Osteoblast (primary cell): ENCODE measurements at regions not wholly inside any gene's neighbourhood (a gene's known extent, or its start where the extent isn't known, plus 50 kb on each side); places are given as distances from the start of the nearest gene placed in this dataset.
A peak's percentile ranks its signal among the peaks of the same experiment; 100 is the strongest.

Experiments
- DNase-seq: peaks from one replicate; pipeline ENCODE4 v3.0.0; 2011; ENCODE audit warnings: low spot score, mixed read lengths; ENCODE audit not compliant: insufficient read length; ENCODE audit errors: missing footprints
- H2AFZ ChIP-seq: 2 replicates; pipeline ENCODE4 v1.6.0; 2011; ENCODE audit warnings: mild to moderate bottlenecking, low read length
- H3K27ac ChIP-seq: 2 replicates; pipeline ENCODE4 v1.5.1; 2011; ENCODE audit warnings: mild to moderate bottlenecking, low read depth, low read length, moderate library complexity
- H3K27me3 ChIP-seq: 2 replicates; pipeline ENCODE4 v1.6.0; 2012; ENCODE audit warnings: mild to moderate bottlenecking, control low read depth, inconsistent platforms, low read length, moderate library complexity; ENCODE audit not compliant: insufficient read depth
- H3K36me3 ChIP-seq: 2 replicates; pipeline ENCODE4 v1.5.1; 2011; ENCODE audit warnings: mild to moderate bottlenecking, low read length, control low read depth, moderate library complexity; ENCODE audit not compliant: insufficient read depth
- H3K4me1 ChIP-seq: 2 replicates; pipeline ENCODE4 v1.5.1; 2011; ENCODE audit warnings: mild to moderate bottlenecking, low read length, control low read depth, moderate library complexity; ENCODE audit not compliant: insufficient read depth
- H3K4me2 ChIP-seq: 2 replicates; pipeline ENCODE4 v1.6.0; 2011; ENCODE audit warnings: mild to moderate bottlenecking, low read length; ENCODE audit not compliant: insufficient read depth
- H3K4me3 ChIP-seq: fragments of 200-600 bp; sonication (generic); 3 replicates; pipeline ENCODE4 v1.5.1; 2012; ENCODE audit warnings: mild to moderate bottlenecking, low read length, inconsistent platforms; ENCODE audit not compliant: insufficient read depth
- H3K79me2 ChIP-seq: 2 replicates; pipeline ENCODE4 v1.6.0; 2012; ENCODE audit warnings: mild to moderate bottlenecking, low read length, control low read depth, inconsistent platforms; ENCODE audit not compliant: insufficient read depth
- H3K9me3 ChIP-seq: 2 replicates; pipeline ENCODE4 v1.5.1; 2011; ENCODE audit warnings: low read depth, low read length, control low read depth
- H4K20me1 ChIP-seq: 2 replicates; pipeline ENCODE4 v1.6.0; 2012; ENCODE audit warnings: mild to moderate bottlenecking, low read length, control low read depth; ENCODE audit not compliant: insufficient read depth
- CTCF ChIP-seq: IDR thresholded peaks from 2 replicates; pipeline ENCODE4 v1.5.1; 2011; ENCODE audit warnings: mild to moderate bottlenecking, low read depth, low read length, moderate library complexity; ENCODE audit errors: extremely low read depth

- H3K4me2 ChIP-seq = peak overlapping the region; percentile 79
- peaks cover 37% of the 10 kb centered on the region for H3K4me1 ChIP-seq
- no peaks in the 10 kb centered on the region for H3K36me3 ChIP-seq
- H2AFZ ChIP-seq = no peak overlapping the region
- peak overlapping the region; percentile 93 for H3K27ac ChIP-seq
- H4K20me1 ChIP-seq = no peaks in the 10 kb centered on the region
- H3K27me3 ChIP-seq = no peaks in the 10 kb centered on the region
- H3K9me3 ChIP-seq = no peaks in the 10 kb centered on the region
- TF ChIP-seq CTCF = no peak
- no peaks in the 10 kb centered on the region for H3K79me2 ChIP-seq
- peak; percentile 34 for DNase-seq
- H3K4me3 ChIP-seq = peak overlapping the region; percentile 44
Observed at GRCh38 chr12:58529897-58530741, 390.2 kb downstream of the LRIG3 start.

- Histone ChIP-seq H3K27ac (peak overlapping the region; percentile 93), H3K4me2 (peak overlapping the region; percentile 79), H3K4me3 (no peak overlapping the region)
Observed at GRCh38 chr12:58530742-58531062, 389.6 kb downstream of the LRIG3 start.

GRCh38 chr12:58532855-58533608 is 387.3 kb downstream of the LRIG3 start:
- no peak overlapping the region for H3K4me2 ChIP-seq
- no peaks in the 10 kb centered on the region for H3K79me2 ChIP-seq
- no peak overlapping the region for H2AFZ ChIP-seq
- no peaks in the 10 kb centered on the region for H3K27me3 ChIP-seq
- no peaks in the 10 kb centered on the region for H3K36me3 ChIP-seq
- H3K4me1 ChIP-seq = peaks cover 44% of the 10 kb centered on the region
- H3K27ac ChIP-seq = no peak overlapping the region
- DNase-seq = no peak
- H3K9me3 ChIP-seq = no peaks in the 10 kb centered on the region
- no peak overlapping the region for H3K4me3 ChIP-seq
- TF ChIP-seq CTCF = no peak
- H4K20me1 ChIP-seq = no peaks in the 10 kb centered on the region

More at GRCh38 chr12:58530742-58531062, 389.6 kb downstream of the LRIG3 start:
- Histone ChIP-seq H2AFZ (no peak overlapping the region), H3K9me3 (no peaks in the 10 kb centered on the region), H4K20me1 (no peaks in the 10 kb centered on the region), H3K4me1 (peaks cover 37% of the 10 kb centered on the region), H3K36me3 (no peaks in the 10 kb centered on the region), H3K79me2 (no peaks in the 10 kb centered on the region), H3K27me3 (no peaks in the 10 kb centered on the region)
- no peak for DNase-seq
- TF ChIP-seq CTCF = no peak

GRCh38 chr12:58533652-58534051 is 386.7 kb downstream of the LRIG3 start:
- no peak overlapping the region for H3K4me2 ChIP-seq
- H3K4me1 ChIP-seq = peaks cover 38% of the 10 kb centered on the region
- H3K9me3 ChIP-seq = no peaks in the 10 kb centered on the region
- TF ChIP-seq CTCF = no peak
- H3K27ac ChIP-seq = no peak overlapping the region
- no peaks in the 10 kb centered on the region for H3K79me2 ChIP-seq
- H3K4me3 ChIP-seq = no peak overlapping the region
- H3K27me3 ChIP-seq = no peaks in the 10 kb centered on the region
- H3K36me3 ChIP-seq = no peaks in the 10 kb centered on the region
- no peak overlapping the region for H2AFZ ChIP-seq
- H4K20me1 ChIP-seq = no peaks in the 10 kb centered on the region
- no peak for DNase-seq
